B cell (primary cell): ENCODE measurements at regions not wholly inside any gene's neighbourhood (a gene's known extent, or its start where the extent isn't known, plus 50 kb on each side); places are given as distances from the start of the nearest gene placed in this dataset.

ENCODE experiments used
- CTCF ChIP-seq: fragments of 200-600 bp; IDR thresholded peaks from one replicate; pipeline ENCODE4 v1.8.0; 2022; ENCODE audit warnings: antibody characterized with exemption, mild to moderate bottlenecking
- EZH2 ChIP-seq: IDR thresholded peaks from 2 replicates; pipeline ENCODE4 v1.6.1; 2012; ENCODE audit warnings: borderline replicate concordance, low read depth, mild to moderate bottlenecking, moderate library complexity, low read length; ENCODE audit not compliant: insufficient read depth, poor library complexity, severe bottlenecking

DNA sequence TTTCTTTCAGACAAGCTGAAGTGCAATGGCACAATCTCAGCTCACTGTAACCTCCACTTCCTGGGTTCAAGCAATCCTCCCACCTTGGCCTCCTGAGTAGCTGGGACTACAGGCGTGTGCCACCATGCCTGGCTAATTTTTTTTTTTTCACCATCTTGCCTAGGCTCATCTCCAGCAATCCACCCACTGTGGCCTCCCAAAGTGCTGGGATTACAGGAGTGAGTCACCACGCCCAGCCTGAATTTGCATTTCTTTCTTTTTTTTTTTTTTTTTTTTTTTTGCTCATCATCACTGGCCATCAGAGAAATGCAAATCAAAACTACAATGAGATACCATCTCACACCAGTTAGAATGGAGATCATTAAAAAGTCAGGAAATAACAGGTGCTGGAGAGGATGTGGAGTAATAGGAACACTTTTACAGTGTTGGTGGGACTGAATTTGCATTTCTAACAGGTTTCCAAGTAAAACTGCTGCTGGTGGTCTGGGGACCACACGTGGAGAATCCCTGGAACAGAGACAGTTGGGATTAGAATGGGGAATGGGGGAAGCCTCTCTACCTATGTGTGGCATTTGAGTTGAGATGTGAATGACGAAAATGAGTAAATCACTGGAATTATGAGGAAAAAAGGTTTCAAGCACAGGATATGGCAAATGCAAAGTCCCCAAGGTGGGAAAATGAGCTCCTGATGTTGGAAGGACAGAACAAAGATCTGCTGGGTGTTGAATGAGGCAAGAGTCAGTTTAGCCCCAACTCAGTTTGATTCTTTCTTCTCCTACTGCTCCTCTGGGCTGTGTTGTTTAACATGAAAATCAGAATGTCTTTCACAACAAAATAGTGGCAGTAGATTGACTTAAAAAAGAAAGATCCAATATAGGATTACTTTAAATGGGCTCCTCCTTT is 88.8 kb upstream of the MAP4K4 start:
- TF ChIP-seq CTCF (no peak), EZH2 (no peak)
